ENCODE measurements at regions not wholly inside any gene's neighbourhood (a gene's known extent, or its start where the extent isn't known, plus 50 kb on each side); places are given as distances from the start of the nearest gene placed in this dataset.

GRCh38 chr1:229119161-229119560 is 151.8 kb upstream of the RAB4A start:
- no peak for TF ChIP-seq SMC3 (conservative IDR thresholded peaks at IDR 0.05; ENCODE audit: poor library complexity)
- TF ChIP-seq EZH2 (IDR thresholded peaks at IDR 0.05; ENCODE audit: borderline replicate concordance, insufficient read depth, low read length, poor library complexity, severe bottlenecking) = no peak
- TF ChIP-seq CTCF (IDR thresholded peaks at IDR 0.05; ENCODE audit: poor library complexity, severe bottlenecking) = no peak
- TF ChIP-seq TAF1 (IDR thresholded peaks at IDR 0.05; ENCODE audit: low read depth) = no peak
- no peak for TF ChIP-seq RAD21 (conservative IDR thresholded peaks at IDR 0.05)
- no peak for TF ChIP-seq POLR2AphosphoS5 (IDR thresholded peaks at IDR 0.05)
